HL-60 (cell line): ENCODE measurements at regions not wholly inside any gene's neighbourhood (a gene's known extent, or its start where the extent isn't known, plus 50 kb on each side); places are given as distances from the start of the nearest gene placed in this dataset.

Experiments used
- POLR2AphosphoS5 ChIP-seq: IDR thresholded peaks from 2 replicates; pipeline ENCODE4 v1.6.1; 2012; ENCODE audit warnings: low read depth
- SPI1 ChIP-seq: IDR thresholded peaks from 2 replicates; pipeline ENCODE4 v1.6.1; 2012; ENCODE audit warnings: low read depth, mild to moderate bottlenecking, borderline replicate concordance
- TF ChIP-seq, protein P1 (sequence below): IDR thresholded peaks from one replicate; pipeline ENCODE4 v1.5.1; 2011; ENCODE audit warnings: low read length, control low read depth, inconsistent platforms; ENCODE audit not compliant: insufficient read depth
- TF ChIP-seq, protein P2 (sequence below): IDR thresholded peaks from 2 replicates; pipeline ENCODE4 v1.6.1; 2012; ENCODE audit warnings: low read depth; ENCODE audit not compliant: insufficient replicate concordance

DNA sequence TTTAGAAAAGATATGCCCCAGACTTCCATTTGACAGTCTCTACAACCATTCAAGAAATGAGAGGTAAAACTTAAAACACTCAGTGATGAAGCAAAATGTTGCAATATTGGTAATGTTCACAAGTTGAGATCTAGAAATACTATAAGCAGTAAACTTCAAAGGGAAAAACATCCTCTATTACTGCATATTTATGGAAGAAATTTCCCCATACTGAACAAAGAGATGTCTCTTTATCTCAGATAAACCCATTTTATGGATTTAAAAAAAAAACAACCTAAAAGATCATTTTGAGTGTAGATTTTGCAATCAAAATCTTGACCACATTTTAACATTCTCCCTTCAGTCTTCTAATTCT, 177.8 kb upstream of the TAB2 start:
- TF ChIP-seq, protein P1, sequence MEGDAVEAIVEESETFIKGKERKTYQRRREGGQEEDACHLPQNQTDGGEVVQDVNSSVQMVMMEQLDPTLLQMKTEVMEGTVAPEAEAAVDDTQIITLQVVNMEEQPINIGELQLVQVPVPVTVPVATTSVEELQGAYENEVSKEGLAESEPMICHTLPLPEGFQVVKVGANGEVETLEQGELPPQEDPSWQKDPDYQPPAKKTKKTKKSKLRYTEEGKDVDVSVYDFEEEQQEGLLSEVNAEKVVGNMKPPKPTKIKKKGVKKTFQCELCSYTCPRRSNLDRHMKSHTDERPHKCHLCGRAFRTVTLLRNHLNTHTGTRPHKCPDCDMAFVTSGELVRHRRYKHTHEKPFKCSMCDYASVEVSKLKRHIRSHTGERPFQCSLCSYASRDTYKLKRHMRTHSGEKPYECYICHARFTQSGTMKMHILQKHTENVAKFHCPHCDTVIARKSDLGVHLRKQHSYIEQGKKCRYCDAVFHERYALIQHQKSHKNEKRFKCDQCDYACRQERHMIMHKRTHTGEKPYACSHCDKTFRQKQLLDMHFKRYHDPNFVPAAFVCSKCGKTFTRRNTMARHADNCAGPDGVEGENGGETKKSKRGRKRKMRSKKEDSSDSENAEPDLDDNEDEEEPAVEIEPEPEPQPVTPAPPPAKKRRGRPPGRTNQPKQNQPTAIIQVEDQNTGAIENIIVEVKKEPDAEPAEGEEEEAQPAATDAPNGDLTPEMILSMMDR = no peak
- TF ChIP-seq POLR2AphosphoS5 = no peak
- TF ChIP-seq, protein P2, sequence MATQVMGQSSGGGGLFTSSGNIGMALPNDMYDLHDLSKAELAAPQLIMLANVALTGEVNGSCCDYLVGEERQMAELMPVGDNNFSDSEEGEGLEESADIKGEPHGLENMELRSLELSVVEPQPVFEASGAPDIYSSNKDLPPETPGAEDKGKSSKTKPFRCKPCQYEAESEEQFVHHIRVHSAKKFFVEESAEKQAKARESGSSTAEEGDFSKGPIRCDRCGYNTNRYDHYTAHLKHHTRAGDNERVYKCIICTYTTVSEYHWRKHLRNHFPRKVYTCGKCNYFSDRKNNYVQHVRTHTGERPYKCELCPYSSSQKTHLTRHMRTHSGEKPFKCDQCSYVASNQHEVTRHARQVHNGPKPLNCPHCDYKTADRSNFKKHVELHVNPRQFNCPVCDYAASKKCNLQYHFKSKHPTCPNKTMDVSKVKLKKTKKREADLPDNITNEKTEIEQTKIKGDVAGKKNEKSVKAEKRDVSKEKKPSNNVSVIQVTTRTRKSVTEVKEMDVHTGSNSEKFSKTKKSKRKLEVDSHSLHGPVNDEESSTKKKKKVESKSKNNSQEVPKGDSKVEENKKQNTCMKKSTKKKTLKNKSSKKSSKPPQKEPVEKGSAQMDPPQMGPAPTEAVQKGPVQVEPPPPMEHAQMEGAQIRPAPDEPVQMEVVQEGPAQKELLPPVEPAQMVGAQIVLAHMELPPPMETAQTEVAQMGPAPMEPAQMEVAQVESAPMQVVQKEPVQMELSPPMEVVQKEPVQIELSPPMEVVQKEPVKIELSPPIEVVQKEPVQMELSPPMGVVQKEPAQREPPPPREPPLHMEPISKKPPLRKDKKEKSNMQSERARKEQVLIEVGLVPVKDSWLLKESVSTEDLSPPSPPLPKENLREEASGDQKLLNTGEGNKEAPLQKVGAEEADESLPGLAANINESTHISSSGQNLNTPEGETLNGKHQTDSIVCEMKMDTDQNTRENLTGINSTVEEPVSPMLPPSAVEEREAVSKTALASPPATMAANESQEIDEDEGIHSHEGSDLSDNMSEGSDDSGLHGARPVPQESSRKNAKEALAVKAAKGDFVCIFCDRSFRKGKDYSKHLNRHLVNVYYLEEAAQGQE = no peak
- no peak for TF ChIP-seq SPI1
